ENCODE measurements at regions not wholly inside any gene's neighbourhood (a gene's known extent, or its start where the extent isn't known, plus 50 kb on each side); places are given as distances from the start of the nearest gene placed in this dataset.

GRCh38 chr11:87779276-87780067, 395.8 kb downstream of the RAB38 start:
- no peak for TF ChIP-seq RAD21 (IDR thresholded peaks at IDR 0.05 in 1 of 2, conservative IDR thresholded peaks at IDR 0.05 in 1 of 2; ENCODE audit: low read depth in 2 of 2, low read length in 2 of 2)
- CTCF ChIA-PET (ENCODE audit: partially characterized antibody), result interaction anchor here (0.9 to 2.1 kb wide), 2 partner anchors 9 to 773 kb away, joined by 3 to 5 read pairs; no protein-coding TSS in a partner anchor
- no peaks in the 10 kb centered on the region for H3K36me3 ChIP-seq (ENCODE audit: control insufficient read depth in 2 of 4, insufficient read depth in 4 of 4, low read length in 3 of 4)
- H3K56ac ChIP-seq (replicated peaks; ENCODE audit: insufficient read length, low read depth, low read length), result no peak overlapping the region
- no peak overlapping the region for H2AK5ac ChIP-seq (ENCODE audit: low read depth, low read length)
- WGBS, 2 experiments (ENCODE audit: extremely low coverage in 1 of 2, insufficient coverage in 1 of 2, insufficient read length in 1 of 2, insufficient replicate concordance in 2 of 2, low coverage in 1 of 2, low lambda C conversion rate in 2 of 2, missing lambda C conversion rate in 1 of 2), result 35% methylated on average over 2 of the region's 2 CpGs; no CpG with 5 or more reads in 1 of the 2 experiments
- no peak overlapping the region for H2BK12ac ChIP-seq (ENCODE audit: low read depth, low read length)
- H3K4me2 ChIP-seq (ENCODE audit: insufficient read depth in 1 of 2, low read depth in 2 of 2, low read length in 2 of 2), result no peak overlapping the region
- H3K4me3 ChIP-seq (ENCODE audit: extremely low read depth in 1 of 4, insufficient read depth in 2 of 4, low read depth in 3 of 4, low read length in 4 of 4), result no peak overlapping the region
- H3K23ac ChIP-seq (ENCODE audit: insufficient read length), result no peak overlapping the region
- no peaks in the 10 kb centered on the region for H3K79me2 ChIP-seq (ENCODE audit: control insufficient read depth in 1 of 2, insufficient read depth in 2 of 2, low read length in 2 of 2)
- FAIRE-seq, result no peak
- no peak for DNase-seq (ENCODE audit: low read depth in 1 of 2, low spot score in 2 of 2)
- no peak overlapping the region for H2BK20ac ChIP-seq (ENCODE audit: low read length)
- H3K9me3 ChIP-seq (ENCODE audit: insufficient read depth in 2 of 2, low read depth in 1 of 2, low read length in 1 of 2), result no peaks in the 10 kb centered on the region
- H2BK5ac ChIP-seq (ENCODE audit: low read depth, low read length), result no peak overlapping the region
- no peak overlapping the region for H3K4ac ChIP-seq (replicated peaks; ENCODE audit: insufficient read length, low read depth, low read length)
- no peaks in the 10 kb centered on the region for H4K20me1 ChIP-seq (replicated peaks in 1 of 2; ENCODE audit: control insufficient read depth in 1 of 2, insufficient read depth in 2 of 2, low read length in 2 of 2)
- no peak overlapping the region for H3K14ac ChIP-seq (ENCODE audit: insufficient read length)
- no peak overlapping the region for H2BK15ac ChIP-seq (ENCODE audit: low read length)
- peaks cover 0 to 1% (median 0%) of the 10 kb centered on the region in 4 experiments; a peak in 1 of 7 replicates for H3K27me3 ChIP-seq (replicated peaks in 1 of 4; ENCODE audit: control insufficient read depth in 3 of 4, extremely low read depth in 1 of 4, insufficient read depth in 3 of 4, low read length in 3 of 4)
- H4K5ac ChIP-seq (ENCODE audit: insufficient read length, low read depth, low read length), result no peak overlapping the region
- H3K23me2 ChIP-seq (ENCODE audit: low read depth, low read length), result no peaks in the 10 kb centered on the region
- no peaks in the 10 kb centered on the region for H3K79me1 ChIP-seq (ENCODE audit: low read depth, low read length)
- no peak overlapping the region for H2AFZ ChIP-seq (ENCODE audit: low read length)
- no peak overlapping the region for H3K9ac ChIP-seq (replicated peaks in 1 of 4; ENCODE audit: extremely low read depth in 1 of 4, low read depth in 3 of 4, low read length in 3 of 4)
- no peaks in the 10 kb centered on the region for H3K4me1 ChIP-seq (replicated peaks in 1 of 4; ENCODE audit: control insufficient read depth in 3 of 4, insufficient read depth in 4 of 4, low read length in 3 of 4)
- H4K91ac ChIP-seq (replicated peaks; ENCODE audit: insufficient read length, low read length), result no peak overlapping the region
- H2BK120ac ChIP-seq (replicated peaks; ENCODE audit: low read depth, low read length), result no peak overlapping the region
- H4K8ac ChIP-seq (ENCODE audit: extremely low read depth, insufficient read depth, low read length), result no peak overlapping the region
- POLR2A ChIA-PET (ENCODE audit: partially characterized antibody), result no interaction called here
- no peak overlapping the region for H3K18ac ChIP-seq (ENCODE audit: extremely low read depth, low read length)
- no peak overlapping the region for H3K27ac ChIP-seq (ENCODE audit: low read depth, low read length)
